Hematopoietic multipotent progenitor cell (in vitro differentiated cells): ENCODE measurements at regions not wholly inside any gene's neighbourhood (a gene's known extent, or its start where the extent isn't known, plus 50 kb on each side); places are given as distances from the start of the nearest gene placed in this dataset. TPM values are rescaled to one million over a fixed set of nuclear protein-coding genes. Genes with fewer than 3 reads are reported as not detected.
"Not testable (repeated sequence)": the region's sequence is repeated elsewhere in the genome, so short reads cannot be mapped to it uniquely, and the experiment has no call there.

ENCODE experiments used
- DNase-seq, 3 donors: peaks; one replicate each; pipeline ENCODE4 v3.0.0-alpha.2; 2011 to 2015; ENCODE audit warnings: low read depth in 2 of 3, low spot score in 2 of 3
- small RNA-seq: library from RNA; depleted of rRNA; stranded (forward); fragments of <200 nt; gene quantifications from one replicate; pipeline ENCODE3, GENCODE V24; 2012

DNA sequence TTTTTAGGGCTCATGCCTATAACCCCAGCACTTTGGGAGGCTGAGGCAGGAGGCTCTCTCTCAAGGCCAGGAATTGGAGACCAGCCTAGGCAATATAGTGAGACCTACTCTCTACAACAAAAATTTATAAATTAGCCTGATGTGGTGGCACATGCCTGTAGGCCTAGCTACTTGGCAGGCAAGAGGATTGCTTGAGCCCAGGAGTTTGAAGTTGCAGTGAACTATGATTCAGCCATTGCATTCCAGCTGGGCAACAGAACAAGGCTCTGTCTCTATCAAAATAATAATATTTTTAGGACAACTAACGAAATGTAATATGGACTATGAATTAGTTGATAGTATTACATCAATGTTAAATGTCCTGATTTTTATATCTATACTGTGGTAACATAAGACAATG, 68.8 kb upstream of the ARID1A start:
- DNase-seq: no peak

- DNase-seq: peak in 2 of 3 donors; percentile 34 to 69
Measured at GRCh38 chr1:26627954-26628353, 67.9 kb upstream of the ARID1A start.

GRCh38 chr1:26630634-26631033, 65.2 kb upstream of the ARID1A start:
- DNase-seq: no peak

DNA sequence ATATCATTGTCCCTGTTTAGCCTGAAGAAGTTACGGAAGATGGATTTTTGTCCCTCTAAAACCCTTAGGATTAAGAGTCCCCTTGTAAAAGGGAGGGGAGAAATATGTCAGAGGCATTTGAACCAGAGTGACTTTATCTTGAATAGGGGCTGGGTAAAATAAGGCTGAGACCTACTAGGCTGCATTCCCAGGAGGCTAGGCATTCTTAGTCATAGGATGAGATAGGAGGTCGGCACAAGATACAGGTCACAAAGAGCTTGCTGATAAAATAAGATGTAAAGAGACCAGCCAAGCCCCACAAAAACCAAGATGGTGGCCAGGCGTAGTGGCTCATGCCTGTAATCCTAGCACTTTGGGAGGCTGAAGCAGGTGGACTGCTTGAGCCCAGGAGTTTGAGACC, 60.0 kb upstream of the ARID1A start:
- DNase-seq: not testable (repeated sequence)

DNA sequence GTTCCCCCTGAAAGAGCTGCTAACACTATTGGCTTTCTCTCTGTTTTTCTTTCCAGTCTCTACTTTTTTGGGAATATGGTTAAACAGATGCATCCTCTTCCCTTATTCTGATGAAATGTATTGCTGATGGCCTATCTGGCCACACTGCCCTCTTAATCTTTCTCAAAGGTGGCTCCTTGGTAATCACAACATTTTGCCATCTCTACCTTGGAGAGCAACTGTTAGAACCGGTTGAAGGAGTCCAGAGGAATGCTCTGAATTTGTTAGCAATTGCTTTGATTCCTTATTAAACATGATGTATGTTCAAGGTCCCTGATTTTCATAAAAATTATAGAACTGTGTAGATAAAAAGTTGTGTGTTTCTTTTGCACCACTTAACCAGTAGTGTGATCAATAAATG, 50.1 kb upstream of the ARID1A start:
- DNase-seq: no peak

Small RNAs in the stretch of these regions (small RNA-seq; reads per million reads assigned to genes)
- gene AL627313.1 (not detected), gene RF01210 (not detected)
